HG03060 (cell line): ENCODE measurements at regions not wholly inside any gene's neighbourhood (a gene's known extent, or its start where the extent isn't known, plus 50 kb on each side); places are given as distances from the start of the nearest gene placed in this dataset.
"Not testable (repeated sequence)": the region's sequence is repeated elsewhere in the genome, so short reads cannot be mapped to it uniquely, and the experiment has no call there.

Experiments
- ATAC-seq: cut with Tn5 transposase; IDR thresholded peaks from one replicate; pipeline ENCODE4 v1.9.1; 2021; ENCODE audit warnings: low read depth, moderate number of reproducible peaks; ENCODE audit not compliant: unreplicated experiment

DNA sequence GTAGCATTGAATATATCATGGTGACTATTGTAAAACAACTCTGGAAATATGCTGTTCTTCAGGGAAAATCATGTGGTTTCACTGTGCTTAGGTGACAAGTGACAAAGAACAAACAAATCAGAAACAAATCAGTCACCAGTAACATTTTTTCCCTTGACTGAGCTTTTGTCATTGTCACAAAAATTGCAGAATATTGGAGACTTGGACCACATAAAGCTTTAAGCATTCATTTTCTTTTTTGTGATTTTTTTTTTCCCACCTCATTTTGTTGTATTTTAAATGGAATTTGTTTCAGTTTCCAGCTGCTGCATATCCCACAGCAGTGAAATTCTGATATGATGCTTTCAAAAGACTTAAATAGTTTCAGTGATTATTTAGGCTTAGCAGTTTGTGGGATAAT, 1088.4 kb downstream of the OTOL1 start:
- no peak for ATAC-seq

- no peak for ATAC-seq
Observed at GRCh38 chr3:162586591-162586990, 1090.0 kb downstream of the OTOL1 start.

DNA sequence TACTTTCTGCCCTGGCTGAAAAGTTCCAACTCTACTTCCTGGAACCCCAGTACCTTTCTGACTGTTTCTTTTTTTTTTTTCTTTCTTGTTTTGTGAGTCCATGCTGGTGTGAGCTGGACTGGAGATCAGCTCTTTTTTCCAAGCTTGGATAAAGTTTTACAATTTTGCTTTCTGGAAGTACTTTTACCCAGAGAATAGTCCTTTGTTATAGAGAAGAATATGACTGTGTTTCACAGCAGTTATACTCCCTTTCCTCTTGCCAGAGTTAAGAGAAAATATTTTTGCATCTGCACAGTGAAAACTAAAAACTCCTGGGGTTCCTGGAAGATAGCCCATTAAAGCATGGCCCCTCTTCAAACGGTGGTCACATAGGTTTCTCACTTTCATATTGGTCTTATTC, 1100.6 kb downstream of the OTOL1 start:
- ATAC-seq, result no peak

DNA sequence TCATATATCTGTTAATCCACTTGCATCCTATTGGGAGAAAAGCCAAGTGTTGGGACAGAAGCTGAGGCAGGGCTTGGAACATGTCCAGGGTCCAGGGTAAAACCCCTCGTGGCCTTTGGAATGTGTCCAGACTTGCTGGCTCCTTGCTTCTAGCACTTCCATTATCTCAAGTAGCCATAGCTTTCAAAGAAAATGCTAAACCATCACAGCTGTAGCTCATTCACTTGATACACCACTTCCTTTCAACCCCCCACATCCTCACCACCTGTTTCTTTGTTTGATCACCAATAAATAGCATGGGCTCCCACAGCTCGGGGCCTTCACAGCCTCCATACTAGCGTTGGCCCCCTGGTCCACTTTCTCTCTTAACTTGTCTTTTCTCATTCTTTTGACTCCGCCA, 1101.9 kb downstream of the OTOL1 start:
- not testable (repeated sequence) for ATAC-seq

DNA sequence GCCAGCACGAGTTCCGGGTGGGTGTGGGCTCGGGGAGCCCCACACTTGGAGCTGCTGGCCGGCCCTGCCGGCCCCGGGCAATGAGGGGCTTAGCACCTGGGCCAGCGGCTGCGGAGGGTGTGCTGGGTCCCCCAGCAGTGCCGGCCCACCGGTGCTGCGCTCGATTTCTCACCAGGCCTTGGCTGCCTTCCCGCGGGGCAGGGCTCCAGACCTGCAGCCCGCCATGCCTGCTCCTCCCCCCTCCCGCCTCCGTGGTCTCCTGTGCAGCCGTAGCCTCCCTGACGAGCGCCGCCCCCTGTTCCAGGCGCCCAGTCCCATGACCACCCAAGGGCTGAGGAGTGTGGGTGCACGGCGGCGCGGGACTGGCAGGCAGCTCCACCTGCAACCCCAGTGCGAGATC, 1103.1 kb downstream of the OTOL1 start:
- ATAC-seq, result not testable (repeated sequence)

- no peak for ATAC-seq
Observed at GRCh38 chr3:162601101-162601670, 1104.6 kb downstream of the OTOL1 start.

GRCh38 chr3:162602619-162603018, 1106.0 kb downstream of the OTOL1 start:
- ATAC-seq, result no peak

DNA sequence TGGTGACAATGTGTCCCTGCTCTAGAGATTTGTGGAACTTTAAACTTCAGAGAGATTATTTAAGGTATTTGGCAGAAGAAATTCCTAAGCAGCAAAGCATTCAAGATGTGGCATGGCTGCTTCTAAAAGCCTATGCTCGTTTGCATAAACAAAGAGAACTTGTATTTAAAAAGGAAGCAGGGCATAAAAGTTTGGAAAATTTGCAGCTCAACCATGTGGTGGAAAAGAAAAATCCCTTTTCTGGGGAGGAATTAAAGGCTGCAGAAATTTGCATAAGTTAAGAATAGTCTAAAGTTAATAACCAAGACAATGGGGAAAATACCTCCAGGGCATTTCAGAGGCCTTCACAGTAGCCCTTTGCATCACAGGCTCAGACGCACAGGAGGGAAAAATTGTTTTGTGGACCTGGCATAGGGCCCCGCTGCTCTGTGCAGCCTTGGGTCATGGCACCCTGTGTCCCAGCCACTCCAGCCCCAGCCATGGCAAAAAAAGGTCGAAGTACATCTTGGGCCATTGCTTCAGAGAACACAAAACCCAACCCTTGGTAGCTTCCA, 1109.1 kb downstream of the OTOL1 start:
- no peak for ATAC-seq

DNA sequence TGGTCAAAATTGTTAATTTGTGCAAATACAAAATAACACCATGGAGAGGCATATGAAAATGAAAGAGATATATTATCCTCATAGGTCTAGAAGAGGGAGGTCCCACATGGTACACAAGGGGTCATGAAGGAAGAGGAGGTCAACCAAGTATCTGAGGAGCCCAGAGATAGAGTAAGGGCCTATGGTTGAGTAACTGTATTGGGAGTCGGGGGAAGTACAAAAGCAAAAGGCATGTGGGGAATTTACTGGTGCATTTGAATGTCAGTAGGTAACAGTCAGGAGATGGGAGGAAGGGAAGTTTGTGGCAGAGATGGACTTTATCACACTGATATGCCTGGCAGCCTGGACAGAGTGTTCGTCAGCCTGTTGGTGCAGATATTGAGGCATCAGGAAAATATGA, 1113.7 kb downstream of the OTOL1 start:
- no peak for ATAC-seq

GRCh38 chr3:162612991-162613390, 1116.4 kb downstream of the OTOL1 start:
- ATAC-seq, result no peak

GRCh38 chr3:162626172-162626571, 1129.6 kb downstream of the OTOL1 start:
- no peak for ATAC-seq

- ATAC-seq, result no peak
Observed at GRCh38 chr3:162628531-162628930, 1131.9 kb downstream of the OTOL1 start.

GRCh38 chr3:162629372-162629771, 1132.8 kb downstream of the OTOL1 start:
- ATAC-seq, result no peak

GRCh38 chr3:162632672-162633071, 1136.1 kb downstream of the OTOL1 start:
- no peak for ATAC-seq

DNA sequence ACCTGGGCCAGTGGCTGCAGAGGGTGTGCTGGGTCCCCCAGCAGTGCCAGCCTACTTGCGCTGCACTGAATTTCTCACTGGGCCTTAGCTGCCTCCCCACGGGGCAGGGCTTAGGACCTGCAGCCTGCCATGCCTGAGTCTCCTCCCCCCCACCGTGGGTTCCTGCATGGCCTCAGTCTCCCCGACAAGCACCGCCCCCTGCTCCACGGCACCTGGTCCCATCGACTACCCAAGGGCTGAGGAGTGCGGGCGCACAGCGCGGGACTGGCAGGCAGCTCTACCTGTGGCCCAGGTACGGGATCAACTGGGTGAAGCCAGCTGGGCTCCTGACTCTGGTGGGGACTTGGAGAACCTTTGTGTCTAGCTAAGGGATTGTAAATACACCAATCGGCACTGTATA, 1143.6 kb downstream of the OTOL1 start:
- ATAC-seq, result not testable (repeated sequence)

- ATAC-seq, result no peak
Observed at GRCh38 chr3:162641317-162641716, 1144.7 kb downstream of the OTOL1 start.

- ATAC-seq, result no peak
Observed at GRCh38 chr3:162641907-162642306, 1145.3 kb downstream of the OTOL1 start.

- no peak for ATAC-seq
Observed at GRCh38 chr3:162643245-162643644, 1146.6 kb downstream of the OTOL1 start.

- no peak for ATAC-seq
Observed at GRCh38 chr3:162647321-162647720, 1150.7 kb downstream of the OTOL1 start.

DNA sequence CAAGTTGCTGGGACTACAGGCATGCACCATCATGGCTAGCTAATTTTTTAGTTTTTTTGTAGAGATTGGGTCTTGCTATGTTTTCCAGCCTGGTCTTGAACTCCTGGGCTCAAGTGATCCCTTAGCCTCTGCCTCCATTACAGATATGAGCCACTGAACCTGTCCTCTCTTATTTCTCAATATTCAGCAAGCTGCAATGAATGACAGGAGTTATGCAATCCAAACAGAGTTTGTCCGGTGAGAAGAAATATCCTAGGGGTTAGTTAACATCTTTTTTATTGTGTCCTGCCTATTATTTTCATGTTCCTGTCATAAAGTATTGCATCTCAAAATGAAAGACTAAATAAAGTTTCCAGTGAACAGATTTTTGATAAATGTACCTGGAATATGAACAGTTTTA, 1161.4 kb downstream of the OTOL1 start:
- ATAC-seq, result no peak

- no peak for ATAC-seq
Observed at GRCh38 chr3:162665684-162666391, 1169.2 kb downstream of the OTOL1 start.

- ATAC-seq, result no peak
Observed at GRCh38 chr3:162666835-162667234, 1170.2 kb downstream of the OTOL1 start.
